Endothelial cell (in vitro differentiated cells): ENCODE measurements at regions not wholly inside any gene's neighbourhood (a gene's known extent, or its start where the extent isn't known, plus 50 kb on each side); places are given as distances from the start of the nearest gene placed in this dataset.

ENCODE experiments used
- DNase-seq: peaks from one replicate; pipeline ENCODE4 v3.0.0; 2021; ENCODE audit warnings: low spot score
- H3K27ac Mint-ChIP-seq: one replicate; pipeline ENCODE4 v1.8.0; 2021; ENCODE audit warnings: mixed read lengths, inconsistent platforms; ENCODE audit not compliant: unreplicated experiment
- H3K27me3 Mint-ChIP-seq: one replicate; pipeline ENCODE4 v1.8.0; 2021; ENCODE audit warnings: mild to moderate bottlenecking, moderate library complexity, mixed read lengths, inconsistent platforms; ENCODE audit not compliant: unreplicated experiment
- H3K36me3 Mint-ChIP-seq: one replicate; pipeline ENCODE4 v1.8.0; 2021; ENCODE audit warnings: mild to moderate bottlenecking, low read depth, mixed read lengths, inconsistent platforms; ENCODE audit not compliant: unreplicated experiment
- H3K4me1 Mint-ChIP-seq: one replicate; pipeline ENCODE4 v1.8.0; 2021; ENCODE audit warnings: mild to moderate bottlenecking, mixed read lengths, inconsistent platforms; ENCODE audit not compliant: unreplicated experiment
- H3K4me3 Mint-ChIP-seq: one replicate; pipeline ENCODE4 v1.8.0; 2021; ENCODE audit warnings: mild to moderate bottlenecking, mixed read lengths, inconsistent platforms; ENCODE audit not compliant: unreplicated experiment
- H3K9me3 Mint-ChIP-seq: one replicate; pipeline ENCODE4 v1.8.0; 2021; ENCODE audit warnings: mixed read lengths, inconsistent platforms; ENCODE audit not compliant: unreplicated experiment
- TF ChIP-seq, protein P1 (sequence below): fragments of 200-600 bp; sonication (generic); IDR thresholded peaks from one replicate; pipeline ENCODE4 v1.5.0; 2021; ENCODE audit warnings: antibody characterized with exemption; ENCODE audit not compliant: unreplicated experiment

DNA sequence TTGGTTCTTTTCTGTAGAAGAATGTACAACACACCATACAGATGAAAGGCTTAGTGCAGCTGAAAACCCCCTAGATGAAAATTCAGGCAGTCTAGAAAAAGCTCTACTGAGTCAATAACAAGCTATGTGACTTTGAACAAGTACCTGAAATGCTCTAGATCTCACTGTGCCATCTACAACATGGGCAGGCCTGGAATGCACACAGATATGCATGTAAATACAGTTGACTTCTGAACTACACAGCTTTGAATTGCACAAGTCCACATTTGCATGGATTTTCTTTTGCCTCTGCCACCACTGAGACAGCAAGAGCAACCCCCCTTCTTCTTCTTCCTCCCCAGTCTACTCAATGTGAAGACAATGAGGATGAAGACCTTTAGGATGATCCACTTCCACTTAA lies 98.4 kb downstream of the CNTN3 start:
- Mint-ChIP-seq H3K27ac (no peak overlapping the region), H3K4me1 (peaks cover 11% of the 10 kb centered on the region), H3K9me3 (no peaks in the 10 kb centered on the region), H3K27me3 (no peaks in the 10 kb centered on the region), H3K36me3 (no peaks in the 10 kb centered on the region), H3K4me3 (no peak overlapping the region)
- TF ChIP-seq, protein P1, sequence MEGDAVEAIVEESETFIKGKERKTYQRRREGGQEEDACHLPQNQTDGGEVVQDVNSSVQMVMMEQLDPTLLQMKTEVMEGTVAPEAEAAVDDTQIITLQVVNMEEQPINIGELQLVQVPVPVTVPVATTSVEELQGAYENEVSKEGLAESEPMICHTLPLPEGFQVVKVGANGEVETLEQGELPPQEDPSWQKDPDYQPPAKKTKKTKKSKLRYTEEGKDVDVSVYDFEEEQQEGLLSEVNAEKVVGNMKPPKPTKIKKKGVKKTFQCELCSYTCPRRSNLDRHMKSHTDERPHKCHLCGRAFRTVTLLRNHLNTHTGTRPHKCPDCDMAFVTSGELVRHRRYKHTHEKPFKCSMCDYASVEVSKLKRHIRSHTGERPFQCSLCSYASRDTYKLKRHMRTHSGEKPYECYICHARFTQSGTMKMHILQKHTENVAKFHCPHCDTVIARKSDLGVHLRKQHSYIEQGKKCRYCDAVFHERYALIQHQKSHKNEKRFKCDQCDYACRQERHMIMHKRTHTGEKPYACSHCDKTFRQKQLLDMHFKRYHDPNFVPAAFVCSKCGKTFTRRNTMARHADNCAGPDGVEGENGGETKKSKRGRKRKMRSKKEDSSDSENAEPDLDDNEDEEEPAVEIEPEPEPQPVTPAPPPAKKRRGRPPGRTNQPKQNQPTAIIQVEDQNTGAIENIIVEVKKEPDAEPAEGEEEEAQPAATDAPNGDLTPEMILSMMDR = no peak
- no peak for DNase-seq

DNA sequence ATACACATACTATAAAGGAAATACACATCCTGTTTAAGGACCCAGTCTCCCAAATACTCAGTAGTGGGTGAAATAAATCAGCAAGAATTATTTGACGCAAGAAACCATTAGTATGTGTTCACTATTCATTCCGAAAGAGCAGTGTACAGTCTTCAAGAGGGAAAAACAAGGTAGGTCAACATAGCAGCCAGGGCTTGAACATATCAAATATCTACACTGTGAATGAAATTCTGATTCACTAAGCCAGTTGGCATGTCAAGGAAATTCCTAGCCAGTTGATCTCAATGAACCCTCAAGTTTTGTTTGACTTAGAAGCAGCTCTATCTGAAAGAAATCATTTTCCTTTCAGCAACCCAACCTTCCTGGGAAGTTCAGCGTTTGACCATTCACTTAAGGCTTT lies 99.0 kb downstream of the CNTN3 start:
- DNase-seq = no peak
- TF ChIP-seq, protein P1 = no peak
- no peak overlapping the region for H3K27ac Mint-ChIP-seq
- H3K27me3 Mint-ChIP-seq = no peaks in the 10 kb centered on the region
- H3K4me1 Mint-ChIP-seq = peaks cover 11% of the 10 kb centered on the region
- H3K36me3 Mint-ChIP-seq = no peaks in the 10 kb centered on the region
- H3K4me3 Mint-ChIP-seq = no peak overlapping the region
- no peaks in the 10 kb centered on the region for H3K9me3 Mint-ChIP-seq

DNA sequence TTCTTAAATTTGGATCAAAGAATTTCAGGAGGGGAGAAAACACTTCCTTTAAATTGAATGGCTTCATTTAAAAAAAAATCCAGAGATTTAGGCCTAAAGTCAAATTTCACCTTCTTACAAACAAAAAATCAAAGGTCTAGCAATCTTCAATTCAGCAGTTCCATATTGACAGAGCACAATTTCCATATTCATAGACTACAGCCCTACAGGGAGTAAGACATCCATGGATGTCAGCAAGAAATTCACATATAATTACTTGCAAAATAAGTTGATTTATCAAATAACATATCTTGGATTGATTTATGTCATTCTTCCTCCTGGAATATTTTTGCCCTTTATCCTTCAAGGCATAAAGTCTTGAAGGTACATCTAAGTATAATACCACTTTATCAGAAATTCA lies 103.4 kb downstream of the CNTN3 start:
- Mint-ChIP-seq H3K4me3 (no peak overlapping the region), H3K27ac (no peak overlapping the region), H3K4me1 (no peaks in the 10 kb centered on the region), H3K36me3 (no peaks in the 10 kb centered on the region), H3K27me3 (no peaks in the 10 kb centered on the region), H3K9me3 (no peaks in the 10 kb centered on the region)
- TF ChIP-seq, protein P1 = no peak
- no peak for DNase-seq

DNA sequence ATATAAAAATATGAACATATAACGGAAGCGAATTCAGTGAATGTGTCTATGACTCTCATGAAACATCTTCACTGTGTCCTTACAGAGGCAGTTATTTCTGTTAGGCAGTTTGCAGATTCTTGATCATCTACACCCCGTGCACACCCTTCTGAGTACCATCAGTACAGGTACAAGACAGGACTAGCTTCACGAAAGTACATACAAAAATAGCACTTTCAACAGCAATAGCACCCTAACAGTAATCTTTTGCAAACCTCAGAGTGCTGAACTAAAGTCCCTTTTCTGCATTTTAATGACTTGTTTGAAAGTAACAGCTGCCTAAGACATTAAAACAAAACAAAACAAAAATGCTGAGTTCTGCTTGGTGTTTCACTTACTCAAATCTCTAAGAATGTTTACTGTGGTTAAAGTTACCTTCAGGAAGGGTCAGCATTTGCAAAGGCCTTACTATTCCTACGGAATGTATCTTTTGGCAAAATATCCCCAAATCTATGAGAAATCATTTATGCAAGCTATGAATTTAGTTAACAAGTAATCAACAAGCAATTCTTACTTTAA lies 104.1 kb downstream of the CNTN3 start:
- Mint-ChIP-seq H3K4me3 (no peak overlapping the region), H3K27ac (no peak overlapping the region), H3K36me3 (no peaks in the 10 kb centered on the region), H3K4me1 (no peaks in the 10 kb centered on the region), H3K27me3 (no peaks in the 10 kb centered on the region), H3K9me3 (no peaks in the 10 kb centered on the region)
- DNase-seq = no peak
- TF ChIP-seq, protein P1 = no peak

DNA sequence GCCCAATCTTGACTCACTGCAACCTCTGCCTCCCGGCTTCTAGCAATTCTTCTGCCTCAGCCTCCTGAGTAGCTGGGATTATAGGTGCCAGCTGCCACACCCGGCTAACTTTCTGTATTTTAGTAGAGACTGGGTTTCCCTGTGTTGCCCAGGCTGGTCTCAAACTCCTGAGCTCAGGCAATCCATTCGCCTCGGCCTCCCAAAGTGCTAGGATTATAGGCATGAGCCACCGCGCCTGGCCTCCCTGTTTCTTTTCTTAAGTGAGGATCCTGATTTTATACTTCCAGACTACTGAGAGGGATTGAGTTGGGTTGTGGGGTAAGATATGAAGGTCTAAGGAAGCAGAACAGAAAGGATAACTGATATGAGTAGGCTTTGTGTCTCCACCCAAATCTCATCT lies 106.8 kb downstream of the CNTN3 start:
- Mint-ChIP-seq H3K9me3 (no peaks in the 10 kb centered on the region), H3K36me3 (no peaks in the 10 kb centered on the region)

More for the DNA sequence above, 106.8 kb downstream of the CNTN3 start:
- H3K4me3 Mint-ChIP-seq = no peak overlapping the region
- H3K27ac Mint-ChIP-seq = no peak overlapping the region
- TF ChIP-seq, protein P1 = no peak
- H3K27me3 Mint-ChIP-seq = no peaks in the 10 kb centered on the region
- H3K4me1 Mint-ChIP-seq = no peaks in the 10 kb centered on the region
- DNase-seq = no peak
